Skin epidermis (tissue), 12 donors: ENCODE measurements at regions not wholly inside any gene's neighbourhood (a gene's known extent, or its start where the extent isn't known, plus 50 kb on each side); places are given as distances from the start of the nearest gene placed in this dataset.
"Not testable (repeated sequence)": the region's sequence is repeated elsewhere in the genome, so short reads cannot be mapped to it uniquely, and the experiment has no call there.

Experiments
- H3K27ac ChIP-seq, 21 experiments: fragments of 200-600 bp; sonication (generic) in 11 of 21; one replicate each; pipeline ENCODE4 v1.5.0; 2020; ENCODE audit warnings: mild to moderate bottlenecking in 3 of 21, inconsistent platforms in 2 of 21, moderate library complexity in 2 of 21
- H3K4me3 ChIP-seq, 7 experiments: fragments of 200-600 bp; sonication (generic) in 2 of 7; one replicate each; pipeline ENCODE4 v1.5.0; 2020; ENCODE audit warnings: inconsistent platforms in 2 of 7, mild to moderate bottlenecking in 2 of 7, moderate library complexity in 1 of 7

DNA sequence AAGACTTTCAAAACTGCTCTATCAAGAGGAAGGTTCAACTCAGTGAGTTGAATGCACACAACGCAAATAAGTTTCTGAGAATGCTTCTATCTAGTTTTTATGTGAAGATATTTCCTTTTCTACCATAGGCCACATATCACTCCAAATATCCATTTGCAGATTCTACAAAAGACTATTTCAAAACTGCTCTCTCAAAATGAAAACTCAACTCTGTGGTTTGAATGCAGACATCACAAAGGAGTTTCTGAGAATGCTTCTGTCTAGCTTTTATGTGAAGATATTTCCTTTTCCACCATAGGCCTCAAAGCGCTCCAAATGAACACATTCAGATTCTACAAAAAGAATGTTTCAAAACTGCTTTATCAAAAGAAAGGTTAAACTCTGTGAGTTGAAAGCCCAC, 1093.1 kb upstream of the DEFB115 start:
- H3K27ac ChIP-seq, H3K4me3 ChIP-seq: not testable (repeated sequence)

GRCh38 chr20:30167540-30167939, 1089.9 kb upstream of the DEFB115 start:
- no peak overlapping the region for H3K27ac ChIP-seq
- no peak overlapping the region for H3K4me3 ChIP-seq

- Histone ChIP-seq H3K27ac (no peak overlapping the region), H3K4me3 (no peak overlapping the region)
These were observed 1089.3 kb upstream of the DEFB115 start for GRCh38 chr20:30168025-30168799.

DNA sequence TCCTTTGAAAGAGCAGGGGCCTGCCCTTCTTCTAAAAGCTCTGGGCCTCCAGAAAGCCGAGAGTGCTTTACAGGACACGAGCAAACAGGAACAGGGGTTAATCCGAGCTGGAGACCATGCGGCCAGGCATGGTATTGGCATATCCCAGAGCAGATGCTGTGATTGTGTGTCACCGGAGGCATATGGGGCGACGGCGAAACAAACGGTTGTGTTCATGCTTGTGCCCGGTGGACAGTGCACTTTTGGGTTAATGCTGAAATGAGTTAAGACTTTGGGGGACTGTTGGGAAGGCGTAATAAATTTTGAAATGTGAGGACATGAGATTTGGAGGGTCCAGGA, 1088.7 kb upstream of the DEFB115 start:
- Histone ChIP-seq H3K27ac (no peak overlapping the region), H3K4me3 (no peak overlapping the region)

DNA sequence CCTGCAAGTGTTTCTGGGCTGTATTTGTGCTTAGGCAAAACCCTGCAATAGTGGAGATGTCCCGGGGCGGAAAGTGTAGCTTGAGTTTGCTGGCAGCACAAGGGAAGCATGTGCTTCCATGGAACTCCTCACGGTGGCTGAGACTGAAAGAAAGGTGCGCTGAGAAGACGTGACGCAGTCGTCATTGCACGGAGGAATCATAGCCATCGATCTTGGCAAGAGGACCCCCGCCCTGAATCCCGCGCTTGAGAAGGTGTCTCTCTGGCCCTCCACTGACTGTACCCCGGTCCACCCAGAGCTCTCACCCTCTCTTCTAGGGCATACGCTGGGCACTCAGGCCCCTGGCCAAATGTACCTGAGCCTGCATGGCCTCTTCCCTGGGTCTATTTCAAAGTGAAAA, 1081.8 kb upstream of the DEFB115 start:
- Histone ChIP-seq H3K27ac (no peak overlapping the region), H3K4me3 (no peak overlapping the region)

- H3K27ac ChIP-seq, H3K4me3 ChIP-seq: not testable (repeated sequence)
These were observed 1074.3 kb upstream of the DEFB115 start for GRCh38 chr20:30183124-30183523.

- H3K4me3 ChIP-seq, H3K27ac ChIP-seq: not testable (repeated sequence)
These were observed 1065.7 kb upstream of the DEFB115 start for GRCh38 chr20:30191785-30192184.

DNA sequence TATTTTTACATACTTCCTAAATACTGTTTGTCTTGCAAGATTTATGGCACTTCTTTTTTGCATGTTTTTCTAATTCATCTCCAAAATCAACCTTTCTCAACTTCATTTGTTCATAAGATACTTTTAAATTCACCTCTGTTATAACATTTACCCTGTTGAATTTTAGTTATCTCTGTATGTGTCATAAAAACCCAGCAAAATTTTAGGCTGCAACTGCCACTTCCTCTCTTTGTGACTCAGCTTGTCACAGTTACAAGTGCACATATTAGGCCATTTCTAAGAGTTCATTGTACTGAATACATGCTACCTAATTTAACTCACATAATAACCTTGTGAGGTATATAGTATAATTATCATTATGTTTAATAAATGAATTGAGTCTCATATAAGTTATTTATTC, 1023.0 kb upstream of the DEFB115 start:
- not testable (repeated sequence) for H3K27ac ChIP-seq, H3K4me3 ChIP-seq

DNA sequence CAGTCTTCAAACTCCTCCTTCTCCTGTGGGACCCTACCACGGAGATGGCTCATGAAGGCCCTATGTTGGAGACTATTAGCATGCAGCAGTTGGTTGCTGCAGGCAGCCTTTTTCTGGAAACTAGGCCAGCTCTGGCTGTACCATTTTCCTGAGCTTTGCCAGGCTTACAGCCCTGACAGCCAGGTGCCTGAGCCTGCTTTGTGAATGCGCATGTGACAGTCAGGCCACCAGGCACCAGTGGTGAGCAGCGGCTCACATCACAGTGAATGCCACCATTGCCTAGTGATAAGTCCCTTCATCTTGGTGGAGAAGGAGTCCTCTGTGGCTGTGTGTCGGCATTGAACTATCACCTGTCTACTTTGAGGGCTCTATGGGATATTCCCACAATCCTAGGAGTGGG, 982.4 kb upstream of the DEFB115 start:
- H3K27ac ChIP-seq, H3K4me3 ChIP-seq: not testable (repeated sequence)

GRCh38 chr20:30281584-30282197, 975.8 kb upstream of the DEFB115 start:
- Histone ChIP-seq H3K4me3 (peak overlapping the region in 1 of 7 experiments; percentile 15), H3K27ac (no peak overlapping the region)

GRCh38 chr20:30283476-30284280, 973.8 kb upstream of the DEFB115 start:
- Histone ChIP-seq H3K27ac (peak overlapping the region in 7 of 21 experiments; percentile 18 to 75 (median 42)), H3K4me3 (peak overlapping the region; percentile 24 to 41 (median 39))

- Histone ChIP-seq H3K4me3 (peak overlapping the region in 6 of 7 experiments; percentile 24 to 41 (median 39)), H3K27ac (peak overlapping the region in 3 of 21 experiments; percentile 18 to 75 (median 57))
These were observed 973.1 kb upstream of the DEFB115 start for GRCh38 chr20:30284281-30284905.

- no peak overlapping the region for H3K27ac ChIP-seq
These were observed 971.8 kb upstream of the DEFB115 start for GRCh38 chr20:30285677-30286076.

DNA sequence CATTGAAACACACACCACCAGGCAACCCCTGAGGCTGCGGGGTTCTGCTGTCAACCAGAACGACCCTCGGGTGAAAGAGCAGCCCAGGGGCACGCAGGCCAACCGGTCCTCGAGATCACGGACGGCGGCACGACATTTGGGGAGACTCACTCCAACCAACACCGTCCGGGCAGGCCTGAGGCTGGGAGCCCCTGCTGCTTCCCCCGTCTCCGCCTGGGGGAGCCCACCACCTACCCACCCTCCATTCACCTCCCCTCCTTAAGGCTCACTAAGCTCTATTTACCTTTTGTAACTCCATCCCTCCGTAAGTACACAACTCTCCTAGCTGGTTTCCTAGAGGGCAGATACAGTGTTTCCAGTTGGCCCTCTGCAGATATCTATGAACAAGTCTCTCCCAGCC, 971.3 kb upstream of the DEFB115 start:
- H3K27ac ChIP-seq, result no peak overlapping the region
- H3K4me3 ChIP-seq, result no peak overlapping the region

More at GRCh38 chr20:30285677-30286076, 971.8 kb upstream of the DEFB115 start:
- no peak overlapping the region for H3K4me3 ChIP-seq

- H3K4me3 ChIP-seq, H3K27ac ChIP-seq: not testable (repeated sequence)
These were observed 970.0 kb upstream of the DEFB115 start for GRCh38 chr20:30287459-30287858.

DNA sequence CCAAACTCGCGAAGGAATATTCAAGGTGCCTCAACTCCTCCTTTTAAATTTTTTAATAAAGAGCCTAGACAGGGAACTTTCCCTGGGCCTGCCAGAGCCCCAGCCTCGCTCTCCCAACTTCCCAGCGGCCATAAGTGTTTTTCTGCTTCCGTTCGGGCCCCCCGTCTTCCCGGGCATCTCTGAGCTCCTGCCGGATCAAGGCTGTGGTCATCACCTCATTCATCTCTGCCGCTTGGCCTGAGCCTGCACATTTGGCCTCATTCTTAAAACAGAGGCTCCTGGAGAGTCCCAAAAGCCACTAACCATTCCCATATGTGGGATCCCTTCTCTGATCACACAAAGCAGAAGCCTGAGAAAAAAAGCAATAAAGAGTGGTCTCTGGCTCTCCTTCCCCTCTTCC, 969.1 kb upstream of the DEFB115 start:
- Histone ChIP-seq H3K4me3 (no peak overlapping the region), H3K27ac (peak overlapping the region in 2 of 21 experiments; percentile 74 to 75)

DNA sequence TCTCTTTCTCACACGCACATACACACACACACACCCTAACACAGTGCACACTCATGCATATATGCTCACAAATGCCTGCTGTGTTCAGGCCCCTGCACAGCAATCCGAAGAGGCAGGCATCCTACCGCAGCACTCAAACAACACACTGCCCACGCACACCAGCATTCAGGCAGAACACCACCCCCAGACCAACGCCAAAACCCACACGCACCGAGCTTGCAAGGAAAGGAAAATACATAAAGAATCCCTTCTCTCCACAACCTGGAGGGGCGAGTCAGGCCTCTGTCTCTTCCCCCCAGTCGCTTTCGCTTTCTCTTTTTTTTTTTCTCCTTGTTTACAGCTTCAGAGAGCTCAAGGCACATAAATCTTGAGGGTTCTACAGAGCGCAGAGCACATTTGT, 968.4 kb upstream of the DEFB115 start:
- H3K4me3 ChIP-seq, result peak overlapping the region in 4 of 7 experiments; percentile 23 to 31 (median 30)
- peak overlapping the region in 6 of 21 experiments; percentile 21 to 77 (median 67) for H3K27ac ChIP-seq

- Histone ChIP-seq H3K4me3 (peak overlapping the region; percentile 9 to 31 (median 23)), H3K27ac (peak overlapping the region in 14 of 21 experiments; percentile 11 to 77 (median 60))
These were observed 967.7 kb upstream of the DEFB115 start for GRCh38 chr20:30289711-30290141.

DNA sequence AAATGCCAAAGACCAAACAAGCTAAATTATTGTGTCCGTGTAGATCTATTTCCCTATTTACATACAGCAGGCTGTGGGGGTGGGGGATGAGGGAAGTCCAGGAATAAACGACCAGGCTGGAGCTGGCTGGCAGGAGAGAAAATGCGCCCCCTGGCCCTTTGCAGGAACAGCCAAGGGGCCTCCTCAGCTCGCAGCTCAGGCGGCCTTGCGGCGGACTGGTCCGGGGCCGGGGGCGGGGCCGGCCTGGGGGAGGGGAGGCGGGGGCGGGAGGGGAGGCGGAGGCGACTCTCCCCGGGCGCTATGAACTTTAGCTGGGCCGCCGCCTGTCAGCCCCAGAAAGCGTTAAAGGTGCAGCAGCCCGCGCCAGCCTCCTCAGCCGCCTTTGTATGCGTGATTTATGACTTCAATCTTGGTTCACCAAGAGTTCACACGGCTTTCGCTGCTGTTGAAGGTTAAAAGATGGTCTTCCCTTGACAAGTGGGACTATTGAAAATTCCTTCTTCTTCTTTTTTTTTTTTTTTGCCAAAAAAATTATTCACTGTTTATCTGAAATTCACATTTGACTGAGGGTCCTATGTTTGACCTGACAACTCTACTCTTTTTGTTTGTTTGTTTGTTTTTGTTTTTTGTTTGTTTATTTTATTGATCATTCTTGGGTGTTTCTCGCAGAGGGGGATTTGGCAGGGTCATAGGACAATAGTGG, 967.0 kb upstream of the DEFB115 start:
- peak overlapping the region; percentile 9 to 31 (median 23) for H3K4me3 ChIP-seq
- H3K27ac ChIP-seq, result peak overlapping the region in 8 of 21 experiments; percentile 17 to 77 (median 63)
